HEK293 (cell line): ENCODE measurements at regions not wholly inside any gene's neighbourhood (a gene's known extent, or its start where the extent isn't known, plus 50 kb on each side); places are given as distances from the start of the nearest gene placed in this dataset.

ENCODE experiments used
- CTCF ChIA-PET: fragments of 350-600 bp; formaldehyde crosslinking; extraction: SDS; loops from one replicate; lab custom pipeline; 2021; ENCODE audit warnings: antibody characterized with exemption; lab: Yijun Ruan, JAX
- POLR2A ChIA-PET: fragments of 300-600 bp; formaldehyde crosslinking; extraction: SDS; loops from one replicate; lab custom pipeline; 2020; ENCODE audit warnings: antibody characterized with exemption, inconsistent platforms; lab: Yijun Ruan, JAX
- H3K27ac ChIP-seq: fragments of 200-500 bp; sonication (Bioruptor generic); 2 replicates; pipeline ENCODE4 v1.5.1; 2014; ENCODE audit warnings: low read depth, low read length, control low read depth, inconsistent platforms; ENCODE audit errors: extremely low read depth
- H3K36me3 ChIP-seq, 2 experiments: fragments of 200-500 bp in 1 of 2; sonication (Bioruptor generic) in 1 of 2; 1 replicate in 1 of 2; 2 replicates in 1 of 2; pipeline ENCODE4 v1.5.1; 2014 to 2017; ENCODE audit warnings: inconsistent platforms in 2 of 2, low read length in 2 of 2; ENCODE audit not compliant: control insufficient read depth in 2 of 2, insufficient read depth in 1 of 2
- H3K4me1 ChIP-seq: fragments of 200-500 bp; sonication (Bioruptor generic); 2 replicates; pipeline ENCODE4 v1.5.1; 2014; ENCODE audit warnings: mild to moderate bottlenecking, low read length, inconsistent platforms; ENCODE audit not compliant: control insufficient read depth, insufficient read depth
- H3K4me3 ChIP-seq: 2 replicates; pipeline ENCODE4 v1.5.1; 2011; ENCODE audit warnings: low read depth, mild to moderate bottlenecking, control low read depth, low read length, moderate library complexity
- H3K9me3 ChIP-seq: fragments of 200-500 bp; sonication (Bioruptor generic); 2 replicates; pipeline ENCODE4 v1.5.1; 2014; ENCODE audit warnings: low read depth, low read length, inconsistent platforms; ENCODE audit not compliant: control insufficient read depth, insufficient read depth
- CTCF ChIP-seq: fragments of 450-650 bp; formaldehyde crosslinking; IDR thresholded peaks from 2 replicates; pipeline ENCODE4 v1.5.1; 2016; ENCODE audit warnings: missing biosample characterization, missing genetic modification characterization
- GLI4 ChIP-seq: fragments of 450-650 bp; formaldehyde crosslinking; IDR thresholded peaks from 2 replicates; pipeline ENCODE4 v1.5.1; 2016; ENCODE audit warnings: missing biosample characterization, missing genetic modification characterization
- IKZF3 ChIP-seq: fragments of 450-650 bp; IDR thresholded peaks from 2 replicates; pipeline ENCODE4 v1.5.0; 2018; ENCODE audit warnings: missing biosample characterization, mild to moderate bottlenecking, missing genetic modification characterization, moderate library complexity
- KLF1 ChIP-seq: fragments of 450-650 bp; formaldehyde crosslinking; IDR thresholded peaks from 2 replicates; pipeline ENCODE4 v1.5.1; 2016; ENCODE audit warnings: missing biosample characterization, missing genetic modification characterization
- PBX3 ChIP-seq: sonication (generic); formaldehyde crosslinking; IDR thresholded peaks from 2 replicates; pipeline ENCODE4 v1.8.1; 2022; ENCODE audit warnings: mild to moderate bottlenecking, moderate library complexity, missing genetic modification reagents
- SALL2 ChIP-seq: fragments of 450-650 bp; formaldehyde crosslinking; IDR thresholded peaks from 2 replicates; pipeline ENCODE4 v1.5.0; 2017; ENCODE audit warnings: missing biosample characterization, mild to moderate bottlenecking, missing genetic modification characterization, borderline replicate concordance
- TRIM28 ChIP-seq: IDR thresholded peaks from 2 replicates; pipeline ENCODE4 v1.6.1; 2011; ENCODE audit warnings: low read length, control low read depth, borderline replicate concordance
- YY2 ChIP-seq: fragments of 450-650 bp; formaldehyde crosslinking; IDR thresholded peaks from 2 replicates; pipeline ENCODE4 v1.5.1; 2016; ENCODE audit warnings: missing biosample characterization, missing genetic modification characterization
- ZBTB17 ChIP-seq: fragments of 450-650 bp; formaldehyde crosslinking; IDR thresholded peaks from 2 replicates; pipeline ENCODE4 v1.5.1; 2016; ENCODE audit warnings: missing biosample characterization, missing genetic modification characterization
- ZBTB7A ChIP-seq: fragments of 450-650 bp; formaldehyde crosslinking; IDR thresholded peaks from 2 replicates; pipeline ENCODE4 v1.5.1; 2016; ENCODE audit warnings: low read depth, missing biosample characterization, missing genetic modification characterization
- ZNF10 ChIP-seq: fragments of 450-650 bp; formaldehyde crosslinking; IDR thresholded peaks from 2 replicates; pipeline ENCODE4 v1.5.1; 2017; ENCODE audit warnings: missing biosample characterization, missing genetic modification characterization
- ZNF132 ChIP-seq: fragments of 450-650 bp; formaldehyde crosslinking; IDR thresholded peaks from 2 replicates; pipeline ENCODE4 v1.5.1; 2017; ENCODE audit warnings: missing biosample characterization, missing genetic modification characterization, borderline replicate concordance
- ZNF146 ChIP-seq: fragments of 450-650 bp; formaldehyde crosslinking; IDR thresholded peaks from 2 replicates; pipeline ENCODE4 v1.5.1; 2016; ENCODE audit warnings: missing biosample characterization, missing genetic modification characterization
- ZNF184 ChIP-seq: fragments of 450-650 bp; IDR thresholded peaks from 2 replicates; pipeline ENCODE4 v1.5.1; 2018; ENCODE audit warnings: missing biosample characterization, mild to moderate bottlenecking, missing genetic modification characterization
- ZNF2 ChIP-seq: fragments of 450-650 bp; formaldehyde crosslinking; IDR thresholded peaks from 2 replicates; pipeline ENCODE4 v1.5.1; 2016; ENCODE audit warnings: missing biosample characterization, missing genetic modification characterization
- ZNF202 ChIP-seq: fragments of 450-650 bp; formaldehyde crosslinking; IDR thresholded peaks from 2 replicates; pipeline ENCODE4 v1.5.1; 2016; ENCODE audit warnings: missing biosample characterization, missing genetic modification characterization, borderline replicate concordance
- ZNF223 ChIP-seq: fragments of 450-650 bp; formaldehyde crosslinking; IDR thresholded peaks from 2 replicates; pipeline ENCODE4 v1.5.1; 2016; ENCODE audit warnings: missing biosample characterization, missing genetic modification characterization
- ZNF302 ChIP-seq: fragments of 450-650 bp; formaldehyde crosslinking; IDR thresholded peaks from 2 replicates; pipeline ENCODE4 v1.5.1; 2016; ENCODE audit warnings: missing biosample characterization, missing genetic modification characterization, low read depth
- ZNF354C ChIP-seq: fragments of 450-650 bp; formaldehyde crosslinking; IDR thresholded peaks from 2 replicates; pipeline ENCODE4 v1.5.1; 2016; ENCODE audit warnings: missing biosample characterization, missing genetic modification characterization, low read depth, borderline replicate concordance
- ZNF362 ChIP-seq: fragments of 450-650 bp; formaldehyde crosslinking; IDR thresholded peaks from 2 replicates; pipeline ENCODE4 v1.5.1; 2016; ENCODE audit warnings: missing biosample characterization, missing genetic modification characterization
- ZNF391 ChIP-seq: fragments of 450-650 bp; formaldehyde crosslinking; IDR thresholded peaks from 2 replicates; pipeline ENCODE4 v1.5.1; 2016; ENCODE audit warnings: low read depth, missing biosample characterization, missing genetic modification characterization, borderline replicate concordance
- ZNF398 ChIP-seq: fragments of 450-650 bp; formaldehyde crosslinking; IDR thresholded peaks from 2 replicates; pipeline ENCODE4 v1.5.1; 2017; ENCODE audit warnings: missing biosample characterization, missing genetic modification characterization
- ZNF48 ChIP-seq: fragments of 450-650 bp; formaldehyde crosslinking; IDR thresholded peaks from 2 replicates; pipeline ENCODE4 v1.5.1; 2016; ENCODE audit warnings: missing biosample characterization, missing genetic modification characterization
- ZNF501 ChIP-seq: fragments of 450-650 bp; formaldehyde crosslinking; IDR thresholded peaks from 2 replicates; pipeline ENCODE4 v1.5.1; 2016; ENCODE audit warnings: missing biosample characterization, missing genetic modification characterization
- ZNF529 ChIP-seq: fragments of 450-650 bp; formaldehyde crosslinking; IDR thresholded peaks from 2 replicates; pipeline ENCODE4 v1.5.1; 2017; ENCODE audit warnings: missing genetic modification characterization, missing biosample characterization; ENCODE audit not compliant: insufficient replicate concordance
- ZNF530 ChIP-seq: fragments of 450-650 bp; formaldehyde crosslinking; IDR thresholded peaks from 2 replicates; pipeline ENCODE4 v1.5.1; 2016; ENCODE audit warnings: low read depth, missing biosample characterization, missing genetic modification characterization
- ZNF544 ChIP-seq: fragments of 450-650 bp; formaldehyde crosslinking; IDR thresholded peaks from 2 replicates; pipeline ENCODE4 v1.5.0; 2017; ENCODE audit warnings: missing biosample characterization, missing genetic modification characterization
- ZNF555 ChIP-seq: fragments of 450-650 bp; formaldehyde crosslinking; conservative IDR thresholded peaks from 2 replicates; pipeline ENCODE4 v1.5.1; 2017; ENCODE audit warnings: missing biosample characterization, mild to moderate bottlenecking, missing genetic modification characterization, inconsistent platforms
- ZNF670 ChIP-seq: fragments of 450-650 bp; formaldehyde crosslinking; IDR thresholded peaks from 2 replicates; pipeline ENCODE4 v1.5.1; 2016; ENCODE audit warnings: missing biosample characterization, missing genetic modification characterization, low read depth
- ZNF701 ChIP-seq: fragments of 450-650 bp; formaldehyde crosslinking; IDR thresholded peaks from 2 replicates; pipeline ENCODE4 v1.5.1; 2016; ENCODE audit warnings: missing biosample characterization, missing genetic modification characterization
- ZNF776 ChIP-seq: fragments of 450-650 bp; formaldehyde crosslinking; IDR thresholded peaks from 2 replicates; pipeline ENCODE4 v1.5.0; 2017; ENCODE audit warnings: missing biosample characterization, missing genetic modification characterization, borderline replicate concordance

GRCh38 chr16:51557670-51558069, 406.6 kb upstream of the SALL1 start:
- Histone ChIP-seq H3K9me3 (no peaks in the 10 kb centered on the region), H3K27ac (no peak overlapping the region), H3K4me1 (peaks cover 8% of the 10 kb centered on the region), H3K36me3 (no peaks in the 10 kb centered on the region), H3K4me3 (no peak overlapping the region)
- ChIA-PET CTCF (interaction anchor here (0.9 kb wide), 1 partner anchor 143 kb away, joined by 4 read pairs; no protein-coding TSS in a partner anchor), POLR2A (interaction anchor here (0.7 to 1.3 kb wide), 2 partner anchors 20 to 33 kb away, joined by 3 to 4 read pairs; no protein-coding TSS in a partner anchor)
- TF ChIP-seq ZNF544 (tag by site-specific recombination), result no peak
- no peak for TF ChIP-seq ZNF776
- TF ChIP-seq ZNF670 (tag by site-specific recombination), result no peak
- TF ChIP-seq TRIM28, result no peak
- no peak for TF ChIP-seq ZNF529 (tag by site-specific recombination)
- no peak for TF ChIP-seq PBX3 (CRISPR knock-in tag)
- TF ChIP-seq ZNF354C, result no peak
- TF ChIP-seq YY2, result no peak
- no peak for TF ChIP-seq ZNF223 (tag by site-specific recombination)
- no peak for TF ChIP-seq ZNF362 (tag by site-specific recombination)
- TF ChIP-seq ZNF146 (tag by site-specific recombination), result no peak
- no peak for TF ChIP-seq ZNF555

- no peaks in the 10 kb centered on the region for H3K36me3 ChIP-seq
- H3K4me3 ChIP-seq, result no peak overlapping the region
- 0 out of 2 replicates have a peak overlapping the region, but pooled peaks have one; percentile 18 for H3K27ac ChIP-seq
- H3K4me1 ChIP-seq, result peaks cover 8% of the 10 kb centered on the region
- POLR2A ChIA-PET, result interaction anchor here (0.7 to 1.3 kb wide), 2 partner anchors 20 to 32 kb away, joined by 3 to 4 read pairs; no protein-coding TSS in a partner anchor
- H3K9me3 ChIP-seq, result no peaks in the 10 kb centered on the region
- CTCF ChIA-PET, result interaction anchor here (0.9 kb wide), 1 partner anchor 144 kb away, joined by 4 read pairs; no protein-coding TSS in a partner anchor
- TF ChIP-seq ZNF184 (tag by site-specific recombination) (no peak; the same call in 1 of the 2 replicates), ZNF132 (tag by site-specific recombination) (no peak), ZNF48 (tag by site-specific recombination) (no peak), ZNF398 (tag by site-specific recombination) (peak; percentile 43; the same call in 1 of the 2 replicates), ZNF2 (tag by site-specific recombination) (peak; percentile 41; the same call in 1 of the 2 replicates), ZNF202 (tag by site-specific recombination) (no peak), ZNF10 (peak; percentile 66; the same call in 1 of the 2 replicates), ZNF391 (peak; percentile 66; the same call in 1 of the 2 replicates), ZNF302 (tag by site-specific recombination) (no peak), ZNF530 (tag by site-specific recombination) (no peak), KLF1 (peak; percentile 67), GLI4 (tag by site-specific recombination) (no peak), IKZF3 (tag by site-specific recombination) (peak; percentile 88), SALL2 (tag by site-specific recombination) (no peak), ZNF670 (tag by site-specific recombination) (no peak), ZNF501 (tag by site-specific recombination) (no peak), CTCF (tag by site-specific recombination) (no peak), ZBTB17 (tag by site-specific recombination) (peak; percentile 29; the same call in 1 of the 2 replicates), ZNF701 (tag by site-specific recombination) (no peak), ZBTB7A (tag by site-specific recombination) (no peak)
Observed at GRCh38 chr16:51556694-51557340, 405.7 kb upstream of the SALL1 start.
